GM12872 (cell line): ENCODE measurements at regions not wholly inside any gene's neighbourhood (a gene's known extent, or its start where the extent isn't known, plus 50 kb on each side); places are given as distances from the start of the nearest gene placed in this dataset.

ENCODE experiments used
- CTCF ChIP-seq: IDR thresholded peaks from 3 replicates; pipeline ENCODE4 v1.5.1; 2011; ENCODE audit warnings: low read depth, mild to moderate bottlenecking, low read length, moderate library complexity; ENCODE audit not compliant: insufficient read depth

- TF ChIP-seq CTCF = no peak
Observed at GRCh38 chr2:102986826-102987490, 225.1 kb downstream of the TMEM182 start.

- no peak for TF ChIP-seq CTCF
Observed at GRCh38 chr2:102992607-102993006, 230.8 kb downstream of the TMEM182 start.

- no peak for TF ChIP-seq CTCF
Observed at GRCh38 chr2:102999958-103000357, 238.1 kb downstream of the TMEM182 start.

- no peak for TF ChIP-seq CTCF
Observed at GRCh38 chr2:103002954-103003353, 241.1 kb downstream of the TMEM182 start.

- TF ChIP-seq CTCF = no peak
Observed at GRCh38 chr2:103003750-103004260, 242.0 kb downstream of the TMEM182 start.

- no peak for TF ChIP-seq CTCF
Observed at GRCh38 chr2:103004426-103004942, 242.7 kb downstream of the TMEM182 start.

GRCh38 chr2:103005393-103005792 is 243.6 kb downstream of the TMEM182 start:
- no peak for TF ChIP-seq CTCF
